A673 (cell line): ENCODE measurements at regions not wholly inside any gene's neighbourhood (a gene's known extent, or its start where the extent isn't known, plus 50 kb on each side); places are given as distances from the start of the nearest gene placed in this dataset.

Source experiments
- EZH2 ChIP-seq: fragments of 200-600 bp; sonication (generic); IDR thresholded peaks from 2 replicates; pipeline ENCODE4 v1.6.1; 2017; ENCODE audit warnings: borderline replicate concordance, low read depth, mild to moderate bottlenecking, mixed read lengths, antibody characterized with exemption, low read length; ENCODE audit not compliant: poor library complexity, severe bottlenecking
- TF ChIP-seq, protein P1 (sequence below): fragments of 300-800, 200-600 bp; sonication (generic); conservative IDR thresholded peaks from 2 replicates; pipeline ENCODE4 v1.5.1; 2017; ENCODE audit warnings: low read depth, mild to moderate bottlenecking, antibody characterized with exemption, low read length, moderate library complexity, mixed read lengths

DNA sequence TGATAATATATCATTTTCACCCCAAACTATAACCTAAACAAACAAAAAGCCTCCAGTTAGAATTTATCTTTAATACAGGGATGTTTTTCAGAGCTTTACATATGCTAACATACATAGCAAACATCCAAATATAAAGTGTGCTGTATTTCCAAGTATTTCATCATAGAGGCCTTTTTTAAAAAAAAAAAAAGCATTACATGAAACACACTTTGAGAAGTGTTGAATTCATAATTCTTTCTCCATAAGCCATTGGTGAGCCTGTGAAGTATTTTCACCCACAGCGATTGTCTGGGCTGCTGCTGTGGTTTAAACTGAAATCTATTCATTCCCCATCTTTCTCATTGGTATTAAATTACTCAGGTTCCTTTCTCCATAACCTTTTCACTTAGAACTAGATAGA, 503.4 kb upstream of the CDH8 start:
- TF ChIP-seq, protein P1, sequence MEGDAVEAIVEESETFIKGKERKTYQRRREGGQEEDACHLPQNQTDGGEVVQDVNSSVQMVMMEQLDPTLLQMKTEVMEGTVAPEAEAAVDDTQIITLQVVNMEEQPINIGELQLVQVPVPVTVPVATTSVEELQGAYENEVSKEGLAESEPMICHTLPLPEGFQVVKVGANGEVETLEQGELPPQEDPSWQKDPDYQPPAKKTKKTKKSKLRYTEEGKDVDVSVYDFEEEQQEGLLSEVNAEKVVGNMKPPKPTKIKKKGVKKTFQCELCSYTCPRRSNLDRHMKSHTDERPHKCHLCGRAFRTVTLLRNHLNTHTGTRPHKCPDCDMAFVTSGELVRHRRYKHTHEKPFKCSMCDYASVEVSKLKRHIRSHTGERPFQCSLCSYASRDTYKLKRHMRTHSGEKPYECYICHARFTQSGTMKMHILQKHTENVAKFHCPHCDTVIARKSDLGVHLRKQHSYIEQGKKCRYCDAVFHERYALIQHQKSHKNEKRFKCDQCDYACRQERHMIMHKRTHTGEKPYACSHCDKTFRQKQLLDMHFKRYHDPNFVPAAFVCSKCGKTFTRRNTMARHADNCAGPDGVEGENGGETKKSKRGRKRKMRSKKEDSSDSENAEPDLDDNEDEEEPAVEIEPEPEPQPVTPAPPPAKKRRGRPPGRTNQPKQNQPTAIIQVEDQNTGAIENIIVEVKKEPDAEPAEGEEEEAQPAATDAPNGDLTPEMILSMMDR: no peak
- TF ChIP-seq EZH2: no peak
